Peyer's patch (tissue), 4 donors: ENCODE measurements at regions not wholly inside any gene's neighbourhood (a gene's known extent, or its start where the extent isn't known, plus 50 kb on each side); places are given as distances from the start of the nearest gene placed in this dataset.

Experiments
- POLR2A ChIP-seq, 2 donors: fragments of 450-650 bp; IDR thresholded peaks; one replicate each; pipeline ENCODE4 v1.5.1; 2017; ENCODE audit warnings: antibody characterized with exemption in 2 of 2, mild to moderate bottlenecking in 2 of 2, moderate library complexity in 2 of 2
- TF ChIP-seq, protein P1 (sequence below), 6 experiments: fragments of 450-650 bp in 4 of 6; fragments of 200-600 bp in 2 of 6; sonication (generic) in 1 of 6; IDR thresholded peaks; one replicate each; pipeline ENCODE4 v1.5.1; 2017 to 2019; ENCODE audit warnings: antibody characterized with exemption in 6 of 6, mild to moderate bottlenecking in 3 of 6, moderate library complexity in 1 of 6

DNA sequence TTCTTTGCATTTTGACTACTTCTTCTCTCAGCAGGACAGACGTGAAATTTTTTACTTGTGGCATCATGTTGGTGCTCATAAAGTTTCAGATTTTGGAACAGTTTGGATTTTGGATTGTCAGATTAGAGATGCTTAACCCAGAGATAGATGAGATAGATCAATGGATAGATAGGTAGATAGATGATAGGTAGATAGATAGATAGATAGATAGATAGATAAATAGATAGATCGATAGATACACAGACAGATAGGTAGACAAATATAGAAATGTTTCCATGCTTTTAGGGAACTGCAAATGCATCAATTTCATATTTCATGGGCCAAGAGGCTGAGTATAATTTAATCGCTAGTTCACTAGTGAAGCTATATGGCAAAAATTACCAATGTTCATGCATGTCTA is 981.5 kb upstream of the ADGRB3 start:
- TF ChIP-seq, protein P1, sequence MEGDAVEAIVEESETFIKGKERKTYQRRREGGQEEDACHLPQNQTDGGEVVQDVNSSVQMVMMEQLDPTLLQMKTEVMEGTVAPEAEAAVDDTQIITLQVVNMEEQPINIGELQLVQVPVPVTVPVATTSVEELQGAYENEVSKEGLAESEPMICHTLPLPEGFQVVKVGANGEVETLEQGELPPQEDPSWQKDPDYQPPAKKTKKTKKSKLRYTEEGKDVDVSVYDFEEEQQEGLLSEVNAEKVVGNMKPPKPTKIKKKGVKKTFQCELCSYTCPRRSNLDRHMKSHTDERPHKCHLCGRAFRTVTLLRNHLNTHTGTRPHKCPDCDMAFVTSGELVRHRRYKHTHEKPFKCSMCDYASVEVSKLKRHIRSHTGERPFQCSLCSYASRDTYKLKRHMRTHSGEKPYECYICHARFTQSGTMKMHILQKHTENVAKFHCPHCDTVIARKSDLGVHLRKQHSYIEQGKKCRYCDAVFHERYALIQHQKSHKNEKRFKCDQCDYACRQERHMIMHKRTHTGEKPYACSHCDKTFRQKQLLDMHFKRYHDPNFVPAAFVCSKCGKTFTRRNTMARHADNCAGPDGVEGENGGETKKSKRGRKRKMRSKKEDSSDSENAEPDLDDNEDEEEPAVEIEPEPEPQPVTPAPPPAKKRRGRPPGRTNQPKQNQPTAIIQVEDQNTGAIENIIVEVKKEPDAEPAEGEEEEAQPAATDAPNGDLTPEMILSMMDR (IDR thresholded peaks at IDR 0.05): no peak
- no peak for TF ChIP-seq POLR2A (IDR thresholded peaks at IDR 0.05)
